ENCODE measurements at regions not wholly inside any gene's neighbourhood (a gene's known extent, or its start where the extent isn't known, plus 50 kb on each side); places are given as distances from the start of the nearest gene placed in this dataset.

GRCh38 chr10:33722067-33722466 is 387.6 kb upstream of the NRP1 start:
- TF ChIP-seq POLR2A (IDR thresholded peaks at IDR 0.05) (no peak), CTCF (IDR thresholded peaks at IDR 0.05) (no peak)
- WGBS, 4 donors: 57 to 67% (median 62%) methylated on average over 3 of the region's 3 CpGs
- H3K27me3 ChIP-seq: no peaks in the 10 kb centered on the region
- intact Hi-C loops (cut with DNase I): no loop called here
- DNase-seq: no peak
- no peak overlapping the region for H3K27ac ChIP-seq
- no peaks in the 10 kb centered on the region for H3K9me3 ChIP-seq (replicated peaks in 1 of 3)
- no peak overlapping the region for H3K4me3 ChIP-seq
- no peaks in the 10 kb centered on the region for H3K36me3 ChIP-seq (replicated peaks in 1 of 2)
- H3K4me1 ChIP-seq (replicated peaks in 1 of 2): peaks cover 4 to 11% of the 10 kb centered on the region in 2 donors

GRCh38 chr10:33721509-33721908 is 387.0 kb upstream of the NRP1 start:
- Histone ChIP-seq H3K36me3 (replicated peaks in 1 of 2) (no peaks in the 10 kb centered on the region), H3K9me3 (replicated peaks in 1 of 3) (no peaks in the 10 kb centered on the region), H3K27ac (no peak overlapping the region), H3K4me3 (no peak overlapping the region), H3K4me1 (replicated peaks in 1 of 2) (peaks cover 4 to 11% of the 10 kb centered on the region in 2 donors), H3K27me3 (no peaks in the 10 kb centered on the region)
- WGBS, 4 donors: 81 to 90% (median 88%) methylated on average over 7 of the region's 7 CpGs
- DNase-seq: no peak
- TF ChIP-seq POLR2A (IDR thresholded peaks at IDR 0.05) (no peak), CTCF (IDR thresholded peaks at IDR 0.05) (no peak)
- intact Hi-C loops (cut with DNase I): no loop called here

DNA sequence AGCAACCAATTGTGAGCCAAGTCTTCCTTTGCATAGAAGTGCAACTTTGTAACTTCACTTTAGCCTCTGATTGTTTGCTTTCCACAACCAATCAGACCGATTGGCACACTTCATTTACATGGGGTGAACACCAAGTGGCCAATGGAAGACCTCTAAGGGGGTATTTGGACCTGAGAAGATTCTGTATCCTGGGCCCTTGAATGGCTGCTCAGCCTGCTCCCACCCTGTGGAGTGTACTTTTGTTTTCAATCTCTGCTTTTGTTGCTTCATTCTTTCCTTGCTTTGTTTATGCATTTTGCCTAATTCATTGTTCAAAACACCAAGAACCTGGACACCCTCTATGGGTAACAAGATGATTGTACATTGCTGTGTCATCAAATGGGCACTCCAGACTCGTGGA is 385.7 kb upstream of the NRP1 start:
- Histone ChIP-seq H3K27ac (no peak overlapping the region), H3K4me3 (no peak overlapping the region), H3K27me3 (no peaks in the 10 kb centered on the region), H3K9me3 (replicated peaks in 1 of 3) (no peaks in the 10 kb centered on the region), H3K4me1 (replicated peaks in 1 of 2) (peaks cover 4 to 11% of the 10 kb centered on the region in 2 donors), H3K36me3 (replicated peaks in 1 of 2) (no peaks in the 10 kb centered on the region)
- TF ChIP-seq POLR2A (IDR thresholded peaks at IDR 0.05) (no peak), CTCF (IDR thresholded peaks at IDR 0.05) (no peak)
- 93 to 97% (median 97%) methylated on average over 2 of the region's 2 CpGs for whole genome bisulfite sequencing, 4 donors
- intact Hi-C loops (cut with DNase I): no loop called here
- DNase-seq: no peak

GRCh38 chr10:33719005-33719703 is 384.7 kb upstream of the NRP1 start:
- intact Hi-C loops (cut with DNase I): no loop called here
- H3K27ac ChIP-seq: peak overlapping the region in 3 of 5 donors; percentile 30 to 58 (median 30)

More at GRCh38 chr10:33719005-33719703, 384.7 kb upstream of the NRP1 start:
- H3K4me3 ChIP-seq: peak overlapping the region in 1 of 4 donors; percentile 14
- H3K27me3 ChIP-seq: no peaks in the 10 kb centered on the region
- no peak for TF ChIP-seq CTCF (IDR thresholded peaks at IDR 0.05)
- TF ChIP-seq POLR2A (IDR thresholded peaks at IDR 0.05): no peak
- peak; percentile 17 to 67 (median 46) for DNase-seq
- no peaks in the 10 kb centered on the region for H3K9me3 ChIP-seq (replicated peaks in 1 of 3)
- no peaks in the 10 kb centered on the region for H3K36me3 ChIP-seq (replicated peaks in 1 of 2)
- 22 to 32% (median 29%) methylated on average over 6 to 8 of the region's 8 CpGs for WGBS, 4 donors
- peaks cover 4 to 11% of the 10 kb centered on the region in 2 donors for H3K4me1 ChIP-seq (replicated peaks in 1 of 2)

All from adrenal gland (tissue), 9 donors.